ENCODE measurements at regions not wholly inside any gene's neighbourhood (a gene's known extent, or its start where the extent isn't known, plus 50 kb on each side); places are given as distances from the start of the nearest gene placed in this dataset.

GRCh38 chr7:38060637-38061036, 117.4 kb upstream of the STARD3NL start:
- in situ Hi-C loops (cut with MboI; ENCODE audit: low sequenced_read_pairs, unreplicated experiment): no loop called here
- no peak for DNase-seq (ENCODE audit: low spot score)
- no peak for TF ChIP-seq CTCF (IDR thresholded peaks at IDR 0.05; ENCODE audit: borderline replicate concordance, control extremely low read depth, extremely low read depth, insufficient read depth, missing control alignments)

- TF ChIP-seq CTCF (IDR thresholded peaks at IDR 0.05; ENCODE audit: borderline replicate concordance, control extremely low read depth, extremely low read depth, insufficient read depth, missing control alignments): no peak
- in situ Hi-C loops (cut with MboI; ENCODE audit: low sequenced_read_pairs, unreplicated experiment): no loop called here
Measured at GRCh38 chr7:38066391-38066790, 111.7 kb upstream of the STARD3NL start.

GRCh38 chr7:38068461-38068860, 109.6 kb upstream of the STARD3NL start:
- in situ Hi-C loops (cut with MboI; ENCODE audit: low sequenced_read_pairs, unreplicated experiment): no loop called here
- TF ChIP-seq CTCF (IDR thresholded peaks at IDR 0.05; ENCODE audit: borderline replicate concordance, control extremely low read depth, extremely low read depth, insufficient read depth, missing control alignments): no peak
- no peak for DNase-seq (ENCODE audit: low spot score)

More at GRCh38 chr7:38066391-38066790, 111.7 kb upstream of the STARD3NL start:
- DNase-seq (ENCODE audit: low spot score): no peak

GRCh38 chr7:38069052-38069451, 109.0 kb upstream of the STARD3NL start:
- no peak for TF ChIP-seq CTCF (IDR thresholded peaks at IDR 0.05; ENCODE audit: borderline replicate concordance, control extremely low read depth, extremely low read depth, insufficient read depth, missing control alignments)
- DNase-seq (ENCODE audit: low spot score): no peak
- in situ Hi-C loops (cut with MboI; ENCODE audit: low sequenced_read_pairs, unreplicated experiment): no loop called here

DNA sequence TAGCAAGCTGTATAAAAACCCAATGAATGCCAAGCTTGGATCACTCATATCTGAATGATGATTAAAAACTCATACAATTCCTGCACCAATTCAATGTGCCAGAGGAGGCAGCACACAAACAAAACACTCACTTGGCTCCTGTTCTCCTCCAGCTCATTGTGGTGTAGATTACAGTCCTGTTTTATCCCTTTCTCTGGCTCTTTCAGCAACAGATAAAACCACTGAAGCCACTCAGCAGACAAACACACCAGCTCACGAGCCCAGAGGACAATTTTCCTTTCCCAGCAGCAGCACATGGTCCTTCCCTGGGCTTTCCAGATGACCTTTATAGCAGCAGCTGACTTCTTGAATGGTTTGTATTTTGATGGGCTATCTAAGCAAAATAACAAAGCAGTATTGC, 107.3 kb upstream of the STARD3NL start:
- TF ChIP-seq CTCF (IDR thresholded peaks at IDR 0.05; ENCODE audit: borderline replicate concordance, control extremely low read depth, extremely low read depth, insufficient read depth, missing control alignments): no peak
- in situ Hi-C loops (cut with MboI; ENCODE audit: low sequenced_read_pairs, unreplicated experiment): no loop called here
- DNase-seq (ENCODE audit: low spot score): no peak

DNA sequence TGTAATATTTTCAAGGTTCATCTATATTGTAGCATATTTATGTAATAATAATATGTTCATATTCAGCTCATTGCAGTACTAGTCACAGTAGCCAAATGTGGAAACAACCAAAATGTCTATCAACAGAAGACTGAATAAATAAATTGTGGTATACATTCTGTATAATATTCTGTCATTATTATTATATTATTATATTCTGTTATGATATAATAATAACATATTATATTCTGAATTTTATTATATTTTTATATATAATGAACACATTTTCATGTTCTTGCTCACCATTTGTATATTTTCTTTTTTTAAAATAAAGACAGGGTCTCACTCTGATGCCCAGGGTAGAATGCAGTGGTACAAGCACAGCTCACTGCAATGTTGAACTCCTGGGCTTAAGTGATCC, 91.2 kb upstream of the STARD3NL start:
- DNase-seq (ENCODE audit: low spot score): no peak
- no peak for TF ChIP-seq CTCF (IDR thresholded peaks at IDR 0.05; ENCODE audit: borderline replicate concordance, control extremely low read depth, extremely low read depth, insufficient read depth, missing control alignments)
- in situ Hi-C loops (cut with MboI; ENCODE audit: low sequenced_read_pairs, unreplicated experiment): no loop called here

DNA sequence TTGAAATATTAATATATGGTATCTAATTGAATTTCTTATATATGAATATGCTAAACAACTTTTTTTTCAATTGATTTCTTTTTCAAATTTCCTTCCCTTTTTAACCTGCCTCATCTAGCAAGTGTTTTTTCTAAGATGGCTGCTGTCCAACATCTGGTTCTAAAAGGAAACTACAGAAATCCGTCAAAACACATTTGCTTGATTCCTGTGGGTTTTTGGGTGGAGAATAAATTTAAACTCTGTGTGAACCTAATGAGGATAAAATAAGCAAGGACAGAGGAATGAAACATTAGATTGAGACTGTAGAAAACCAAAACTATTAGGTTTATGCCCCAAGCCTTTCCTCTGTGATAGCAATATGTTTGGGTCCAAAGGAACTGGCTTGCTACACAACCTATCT, 75.5 kb upstream of the STARD3NL start:
- no peak for DNase-seq (ENCODE audit: low spot score)
- in situ Hi-C loops (cut with MboI; ENCODE audit: low sequenced_read_pairs, unreplicated experiment): loop anchor here (10.0 kb wide), 2 partner anchors 198 to 212 kb away; no protein-coding TSS in a partner anchor
- TF ChIP-seq CTCF (IDR thresholded peaks at IDR 0.05; ENCODE audit: borderline replicate concordance, control extremely low read depth, extremely low read depth, insufficient read depth, missing control alignments): no peak

Measured in GM13976 (cell line).